Heart left ventricle (tissue), 13 donors: ENCODE measurements at regions not wholly inside any gene's neighbourhood (a gene's known extent, or its start where the extent isn't known, plus 50 kb on each side); places are given as distances from the start of the nearest gene placed in this dataset.

Experiments used
- CTCF ChIP-seq, 12 donors: fragments of 200-600 bp; sonication (generic) in 4 of 12; IDR thresholded peaks; one replicate each; pipeline versions ENCODE4 v1.5.0 to v1.8.0; 2018 to 2022; ENCODE audit warnings: antibody characterized with exemption in 12 of 12, mild to moderate bottlenecking in 5 of 12
- POLR2A ChIP-seq, 2 donors: fragments of 450-650 bp; IDR thresholded peaks; one replicate each; pipeline ENCODE4 v1.6.1; 2017; ENCODE audit warnings: antibody characterized with exemption in 2 of 2, mild to moderate bottlenecking in 2 of 2, moderate library complexity in 2 of 2
- donor health status: ischemic (EF 13 %, LVEDD 7.1; RV severe dilation, severe dysfunction).
- donor health status: DM: no; HTN: yes; CAD: no.
- donor health status: DM: no; HTN: no; CAD: no.
- donor health status: ischemic (EF 25% LVEDD 6.9; RV normal size, moderate dysfunction).
- donor health status: ischemic (EF 25% LVEDD 5.7; RV mildly dilated, moderate dysfunction).
- donor health status: ischemic (EF 35%, LVEDD 5.7; RV mildly dilated, moderate dysfunction).
- donor health status: nonischemic (EF 11% LVEDD 7.7; RV severe dilation, severe dysfunction).
- donor health status: DM: yes; HTN: yes; CAD: no.
- donor health status: PGD.
- donor health status: ischemic (EF 29% LVEDD 5.4; RV normal size, mild dysfunction).
- donor health status: nonischemic (EF 23%, LVEDD 6.1; RV moderate dilation, normal function).

GRCh38 chr6:67642582-67642981, 992.5 kb upstream of the ADGRB3 start:
- no peak for TF ChIP-seq CTCF (IDR thresholded peaks at IDR 0.05)
- TF ChIP-seq POLR2A (IDR thresholded peaks at IDR 0.05) = no peak
